ENCODE measurements at regions not wholly inside any gene's neighbourhood (a gene's known extent, or its start where the extent isn't known, plus 50 kb on each side); places are given as distances from the start of the nearest gene placed in this dataset.

DNA sequence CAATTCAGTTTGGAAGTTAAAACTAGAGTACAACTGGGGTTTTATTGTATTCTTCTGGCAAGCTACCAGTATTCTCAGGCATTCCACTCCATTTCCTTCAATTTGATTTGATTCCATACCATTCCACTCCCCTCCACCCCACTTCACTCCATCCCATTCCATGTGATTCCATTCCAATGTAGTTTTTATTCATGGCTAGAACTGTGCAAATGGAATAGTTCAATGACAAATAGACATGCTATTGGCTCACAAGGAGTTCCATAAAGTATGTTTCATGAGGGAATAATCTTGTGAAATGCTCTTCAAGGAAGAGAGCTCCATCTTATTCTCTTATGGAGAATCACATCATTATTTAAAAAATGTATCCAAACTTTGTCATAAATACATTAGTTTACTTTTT lies 285.0 kb upstream of the BMP2 start:
- Histone ChIP-seq H3K4me3 (no peak overlapping the region), H3K4me1 (peaks cover 7% of the 10 kb centered on the region), H3K27ac (no peak overlapping the region), H3K36me3 (no peaks in the 10 kb centered on the region), H3K9me3 (no peaks in the 10 kb centered on the region), H3K27me3 (no peaks in the 10 kb centered on the region)
- DNase-seq (ENCODE audit: extremely low spot score in 2 of 2), result no peak
- intact Hi-C loops (cut with DNase I), result no loop called here
- no peak for TF ChIP-seq POLR2A (IDR thresholded peaks at IDR 0.05)
- TF ChIP-seq, protein P1, sequence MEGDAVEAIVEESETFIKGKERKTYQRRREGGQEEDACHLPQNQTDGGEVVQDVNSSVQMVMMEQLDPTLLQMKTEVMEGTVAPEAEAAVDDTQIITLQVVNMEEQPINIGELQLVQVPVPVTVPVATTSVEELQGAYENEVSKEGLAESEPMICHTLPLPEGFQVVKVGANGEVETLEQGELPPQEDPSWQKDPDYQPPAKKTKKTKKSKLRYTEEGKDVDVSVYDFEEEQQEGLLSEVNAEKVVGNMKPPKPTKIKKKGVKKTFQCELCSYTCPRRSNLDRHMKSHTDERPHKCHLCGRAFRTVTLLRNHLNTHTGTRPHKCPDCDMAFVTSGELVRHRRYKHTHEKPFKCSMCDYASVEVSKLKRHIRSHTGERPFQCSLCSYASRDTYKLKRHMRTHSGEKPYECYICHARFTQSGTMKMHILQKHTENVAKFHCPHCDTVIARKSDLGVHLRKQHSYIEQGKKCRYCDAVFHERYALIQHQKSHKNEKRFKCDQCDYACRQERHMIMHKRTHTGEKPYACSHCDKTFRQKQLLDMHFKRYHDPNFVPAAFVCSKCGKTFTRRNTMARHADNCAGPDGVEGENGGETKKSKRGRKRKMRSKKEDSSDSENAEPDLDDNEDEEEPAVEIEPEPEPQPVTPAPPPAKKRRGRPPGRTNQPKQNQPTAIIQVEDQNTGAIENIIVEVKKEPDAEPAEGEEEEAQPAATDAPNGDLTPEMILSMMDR (IDR thresholded peaks at IDR 0.05), result no peak

GRCh38 chr20:6480328-6481200 lies 286.9 kb upstream of the BMP2 start:
- H3K9me3 ChIP-seq, result no peaks in the 10 kb centered on the region
- TF ChIP-seq POLR2A (IDR thresholded peaks at IDR 0.05), result no peak
- TF ChIP-seq, protein P1 (IDR thresholded peaks at IDR 0.05), result no peak
- TF ChIP-seq POLR2AphosphoS5 (IDR thresholded peaks at IDR 0.05; ENCODE audit: insufficient read depth in 1 of 2, low read depth in 1 of 2), result no peak
- no peak overlapping the region for H3K4me3 ChIP-seq
- intact Hi-C loops (cut with DNase I), result no loop called here
- H3K27me3 ChIP-seq, result no peaks in the 10 kb centered on the region
- no peak overlapping the region for H3K27ac ChIP-seq
- no peaks in the 10 kb centered on the region for H3K36me3 ChIP-seq
- peaks cover 7% of the 10 kb centered on the region for H3K4me1 ChIP-seq
- DNase-seq (ENCODE audit: extremely low spot score in 2 of 2), result no peak

DNA sequence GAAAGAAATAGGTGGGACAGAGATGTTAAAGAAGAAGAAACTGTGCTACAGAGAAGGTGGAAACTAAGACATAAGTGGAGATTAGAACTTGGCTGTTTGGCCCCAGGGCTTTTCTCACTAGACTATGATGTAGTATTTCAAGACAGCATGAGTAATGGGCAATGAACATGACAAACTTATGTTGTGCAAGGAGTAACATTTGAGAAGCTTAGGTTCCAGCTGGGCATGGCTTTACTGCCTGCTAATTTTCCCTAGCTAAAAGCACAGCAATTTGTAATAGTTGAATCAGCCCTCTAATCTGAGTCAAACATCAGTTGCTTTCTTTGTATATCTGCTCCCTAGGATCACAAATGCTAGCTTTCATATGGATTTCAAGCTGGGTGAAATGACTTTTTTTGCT lies 294.3 kb upstream of the BMP2 start:
- no peak for DNase-seq (ENCODE audit: extremely low spot score in 2 of 2)
- Histone ChIP-seq H3K9me3 (no peaks in the 10 kb centered on the region), H3K4me3 (no peak overlapping the region), H3K4me1 (no peaks in the 10 kb centered on the region), H3K36me3 (no peaks in the 10 kb centered on the region), H3K27me3 (no peaks in the 10 kb centered on the region), H3K27ac (no peak overlapping the region)
- TF ChIP-seq POLR2A (IDR thresholded peaks at IDR 0.05) (no peak), POLR2AphosphoS5 (IDR thresholded peaks at IDR 0.05; ENCODE audit: insufficient read depth in 1 of 2, low read depth in 1 of 2) (no peak)
- TF ChIP-seq, protein P1 (IDR thresholded peaks at IDR 0.05), result no peak
- intact Hi-C loops (cut with DNase I), result no loop called here

GRCh38 chr20:6471871-6472270 lies 295.6 kb upstream of the BMP2 start:
- intact Hi-C loops (cut with DNase I), result no loop called here
- TF ChIP-seq POLR2A (IDR thresholded peaks at IDR 0.05) (no peak), POLR2AphosphoS5 (IDR thresholded peaks at IDR 0.05; ENCODE audit: insufficient read depth in 1 of 2, low read depth in 1 of 2) (no peak)
- TF ChIP-seq, protein P1 (IDR thresholded peaks at IDR 0.05), result no peak
- Histone ChIP-seq H3K4me3 (no peak overlapping the region), H3K27me3 (no peaks in the 10 kb centered on the region), H3K4me1 (no peaks in the 10 kb centered on the region), H3K9me3 (no peaks in the 10 kb centered on the region), H3K27ac (no peak overlapping the region), H3K36me3 (no peaks in the 10 kb centered on the region)
- no peak for DNase-seq (ENCODE audit: extremely low spot score in 2 of 2)

DNA sequence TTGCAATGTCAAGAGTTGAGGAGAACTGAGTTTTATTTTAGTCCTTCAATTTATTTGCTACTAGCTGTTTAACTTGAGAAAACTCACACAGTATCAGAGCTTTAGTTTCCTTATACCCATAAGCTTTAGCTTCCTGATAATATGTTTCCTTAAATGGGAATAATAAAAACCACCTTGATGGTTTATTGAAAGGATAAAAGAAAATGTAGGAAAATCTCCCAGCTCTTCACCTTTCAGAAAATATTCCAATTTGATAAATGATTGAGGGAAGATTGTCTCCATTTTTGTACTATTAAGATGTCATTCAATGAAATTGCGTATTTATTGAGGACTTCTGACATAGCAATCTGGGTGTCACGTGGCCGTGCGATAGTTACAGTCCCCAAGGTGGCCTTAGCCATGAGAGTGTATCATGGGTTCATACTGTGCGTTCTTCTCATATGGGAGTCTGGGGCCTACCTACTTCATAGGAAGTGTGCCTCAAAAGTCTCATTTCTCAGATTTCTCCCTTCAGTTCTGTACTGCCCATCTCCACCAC lies 296.3 kb upstream of the BMP2 start:
- TF ChIP-seq POLR2A (IDR thresholded peaks at IDR 0.05) (no peak), POLR2AphosphoS5 (IDR thresholded peaks at IDR 0.05; ENCODE audit: insufficient read depth in 1 of 2, low read depth in 1 of 2) (no peak)
- TF ChIP-seq, protein P1 (IDR thresholded peaks at IDR 0.05), result no peak
- Histone ChIP-seq H3K27ac (no peak overlapping the region), H3K9me3 (no peaks in the 10 kb centered on the region), H3K4me3 (no peak overlapping the region), H3K36me3 (no peaks in the 10 kb centered on the region), H3K27me3 (no peaks in the 10 kb centered on the region), H3K4me1 (no peaks in the 10 kb centered on the region)
- intact Hi-C loops (cut with DNase I), result no loop called here
- DNase-seq (ENCODE audit: extremely low spot score in 2 of 2), result no peak

Data from vagina (tissue), 2 donors.